SK-N-SH treated with all-trans-retinoic acid at 6 μM for 48 hours (cell line): ENCODE measurements at regions not wholly inside any gene's neighbourhood (a gene's known extent, or its start where the extent isn't known, plus 50 kb on each side); places are given as distances from the start of the nearest gene placed in this dataset.

ENCODE experiments used
- ARNTL ChIP-seq: fragments of 450-650 bp; formaldehyde crosslinking; IDR thresholded peaks from 2 replicates; pipeline ENCODE4 v1.5.0; 2020; ENCODE audit warnings: low read depth, mild to moderate bottlenecking, moderate library complexity, borderline replicate concordance
- BACH2 ChIP-seq: fragments of 250-450 bp; sonication (Bioruptor Pico); IDR thresholded peaks from 2 replicates; pipeline ENCODE4 v1.9.0; 2021; ENCODE audit warnings: mild to moderate bottlenecking, borderline replicate concordance
- CSRNP3 ChIP-seq: fragments of 250-450 bp; sonication (Bioruptor Pico); IDR thresholded peaks from 2 replicates; pipeline ENCODE4 v1.5.1; 2021; ENCODE audit warnings: mild to moderate bottlenecking, moderate library complexity
- ESRRG ChIP-seq: fragments of 250-450 bp; sonication (Bioruptor Pico); IDR thresholded peaks from 2 replicates; pipeline ENCODE4 v1.6.1; 2021; ENCODE audit warnings: mild to moderate bottlenecking
- PATZ1 ChIP-seq: fragments of 250-450 bp; sonication (Bioruptor Pico); IDR thresholded peaks from 2 replicates; pipeline ENCODE4 v1.8.0; 2020; ENCODE audit warnings: mild to moderate bottlenecking, moderate library complexity, borderline replicate concordance
- POU6F1 ChIP-seq: fragments of 250-450 bp; sonication (Bioruptor Pico); IDR thresholded peaks from 2 replicates; pipeline ENCODE4 v1.8.0; 2021; ENCODE audit warnings: low read depth, mild to moderate bottlenecking, moderate library complexity, borderline replicate concordance
- PPARA ChIP-seq: fragments of 250-450 bp; sonication (Bioruptor Pico); IDR thresholded peaks from 2 replicates; pipeline ENCODE4 v1.5.0; 2020; ENCODE audit warnings: mild to moderate bottlenecking, borderline replicate concordance
- RARB ChIP-seq: fragments of 250-450 bp; sonication (Bioruptor Pico); IDR thresholded peaks from 2 replicates; pipeline ENCODE4 v1.8.0; 2021; ENCODE audit warnings: mild to moderate bottlenecking, moderate library complexity
- SNAI2 ChIP-seq: fragments of 250-450 bp; sonication (Bioruptor Pico); IDR thresholded peaks from 2 replicates; pipeline ENCODE4 v1.5.0; 2020; ENCODE audit warnings: mild to moderate bottlenecking, moderate library complexity
- ZFP3 ChIP-seq: fragments of 250-450 bp; sonication (Bioruptor Pico); IDR thresholded peaks from 2 replicates; pipeline ENCODE4 v1.5.0; 2020; ENCODE audit warnings: mild to moderate bottlenecking, moderate library complexity
- ZFP30 ChIP-seq: fragments of 450-650 bp; formaldehyde crosslinking; IDR thresholded peaks from 2 replicates; pipeline ENCODE4 v1.5.0; 2022; ENCODE audit warnings: mild to moderate bottlenecking, moderate library complexity
- ZNF8 ChIP-seq: fragments of 450-650 bp; formaldehyde crosslinking; IDR thresholded peaks from 2 replicates; pipeline ENCODE4 v1.5.0; 2020; ENCODE audit warnings: mild to moderate bottlenecking, moderate library complexity
- TF ChIP-seq, protein P1 (sequence below): fragments of 250-450 bp; sonication (Bioruptor Pico); IDR thresholded peaks from 2 replicates; pipeline ENCODE4 v1.5.1; 2020; ENCODE audit warnings: low read depth, mild to moderate bottlenecking, moderate library complexity

GRCh38 chr3:66928252-66928651 is 69.9 kb upstream of the KBTBD8 start:
- TF ChIP-seq ZFP30 (CRISPR knock-in tag) (no peak), BACH2 (no peak), ESRRG (CRISPR knock-in tag) (no peak), POU6F1 (CRISPR knock-in tag) (no peak), PATZ1 (CRISPR knock-in tag) (no peak), CSRNP3 (CRISPR knock-in tag) (no peak), ARNTL (CRISPR knock-in tag) (no peak), RARB (no peak), ZFP3 (CRISPR knock-in tag) (no peak), ZNF8 (CRISPR knock-in tag) (no peak), SNAI2 (CRISPR knock-in tag) (no peak), PPARA (no peak)
- TF ChIP-seq, protein P1, sequence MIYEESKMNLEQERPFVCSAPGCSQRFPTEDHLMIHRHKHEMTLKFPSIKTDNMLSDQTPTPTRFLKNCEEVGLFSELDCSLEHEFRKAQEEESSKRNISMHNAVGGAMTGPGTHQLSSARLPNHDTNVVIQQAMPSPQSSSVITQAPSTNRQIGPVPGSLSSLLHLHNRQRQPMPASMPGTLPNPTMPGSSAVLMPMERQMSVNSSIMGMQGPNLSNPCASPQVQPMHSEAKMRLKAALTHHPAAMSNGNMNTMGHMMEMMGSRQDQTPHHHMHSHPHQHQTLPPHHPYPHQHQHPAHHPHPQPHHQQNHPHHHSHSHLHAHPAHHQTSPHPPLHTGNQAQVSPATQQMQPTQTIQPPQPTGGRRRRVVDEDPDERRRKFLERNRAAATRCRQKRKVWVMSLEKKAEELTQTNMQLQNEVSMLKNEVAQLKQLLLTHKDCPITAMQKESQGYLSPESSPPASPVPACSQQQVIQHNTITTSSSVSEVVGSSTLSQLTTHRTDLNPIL, result no peak
